Vagina (tissue), 2 donors: ENCODE measurements at regions not wholly inside any gene's neighbourhood (a gene's known extent, or its start where the extent isn't known, plus 50 kb on each side); places are given as distances from the start of the nearest gene placed in this dataset.

Source experiments
- CTCF ChIP-seq, 3 experiments: fragments of 450-650 bp in 2 of 3; fragments of 200-600 bp in 1 of 3; sonication (generic) in 1 of 3; IDR thresholded peaks; one replicate each; pipeline ENCODE4 v1.5.1; 2017 to 2019; ENCODE audit warnings: antibody characterized with exemption in 3 of 3, mild to moderate bottlenecking in 2 of 3, moderate library complexity in 2 of 3
- POLR2A ChIP-seq, 2 donors: fragments of 450-650 bp; IDR thresholded peaks; one replicate each; pipeline ENCODE4 v1.6.1; 2017; ENCODE audit warnings: antibody characterized with exemption in 2 of 2, mild to moderate bottlenecking in 2 of 2, moderate library complexity in 2 of 2
- POLR2AphosphoS5 ChIP-seq, 2 donors: sonication (generic); formaldehyde crosslinking; IDR thresholded peaks; one replicate each; pipeline ENCODE4 v1.9.0; 2017; ENCODE audit warnings: antibody characterized with exemption in 2 of 2, mild to moderate bottlenecking in 2 of 2, low read depth in 1 of 2; ENCODE audit not compliant: insufficient read depth in 1 of 2

GRCh38 chr10:84626397-84627087 lies 298.2 kb downstream of the CCSER2 start:
- TF ChIP-seq POLR2AphosphoS5 (IDR thresholded peaks at IDR 0.05; ENCODE audit: insufficient read depth in 1 of 2, low read depth in 1 of 2) (no peak), CTCF (IDR thresholded peaks at IDR 0.05) (no peak), POLR2A (IDR thresholded peaks at IDR 0.05) (no peak)
